Endothelial cell of umbilical vein (primary cell): ENCODE measurements at regions not wholly inside any gene's neighbourhood (a gene's known extent, or its start where the extent isn't known, plus 50 kb on each side); places are given as distances from the start of the nearest gene placed in this dataset.

Experiments used
- BruUV-seq: library from RNA; stranded (reverse); fragments of 400-500 nt; replicated peaks from 2 replicates; lab custom pipeline; 2021; lab: Mats Ljungman, UMichigan
- CTCF ChIA-PET: fragments of 300-600, 350-600 bp; sonication (Branson Sonifier 250); formaldehyde crosslinking; loops from one replicate; lab custom pipeline; 2021; ENCODE audit warnings: antibody characterized with exemption, inconsistent platforms; lab: Charles Lee
- POLR2A ChIA-PET: fragments of 300-600, 350-600 bp; sonication (Branson Sonifier 250); formaldehyde crosslinking; loops from one replicate; lab custom pipeline; 2021; ENCODE audit warnings: antibody characterized with exemption, inconsistent platforms; lab: Charles Lee
- DNase-seq: peaks from one replicate; pipeline ENCODE4 v3.0.0-alpha.2; 2011; ENCODE audit warnings: low read depth, low spot score
- FAIRE-seq: peaks from 2 replicates; lab custom pipeline; 2011; peaks lifted over from hg19 to GRCh38; lab: Jason Lieb, UNC
- H2AFZ ChIP-seq: 2 replicates; pipeline ENCODE4 v1.6.0; 2012; ENCODE audit warnings: low read depth, low read length, control low read depth, inconsistent platforms
- H3K27ac ChIP-seq: 2 replicates; pipeline ENCODE4 v1.5.1; 2011; ENCODE audit warnings: low read depth, mild to moderate bottlenecking, control low read depth, low read length, moderate library complexity; ENCODE audit not compliant: insufficient read depth
- H3K27me3 ChIP-seq, 2 experiments: 2 replicates each; pipeline versions ENCODE4 v1.6.0 to v1.6.1; 2011; ENCODE audit warnings: low read length in 2 of 2, mixed read lengths in 1 of 2; ENCODE audit not compliant: control insufficient read depth in 2 of 2, insufficient read depth in 2 of 2
- H3K36me3 ChIP-seq, 2 experiments: 2 replicates in 1 of 2; 3 replicates in 1 of 2; pipeline ENCODE4 v1.5.1; 2011; ENCODE audit warnings: low read length in 2 of 2, mild to moderate bottlenecking in 1 of 2, moderate library complexity in 1 of 2; ENCODE audit not compliant: control insufficient read depth in 2 of 2, insufficient read depth in 2 of 2; ENCODE audit errors: extremely low read depth in 1 of 2
- H3K4me1 ChIP-seq: 3 replicates; pipeline ENCODE4 v1.5.1; 2011; ENCODE audit warnings: mild to moderate bottlenecking, low read length; ENCODE audit not compliant: control insufficient read depth, insufficient read depth; ENCODE audit errors: extremely low read depth
- H3K4me2 ChIP-seq: 2 replicates; pipeline ENCODE4 v1.6.1; 2011; ENCODE audit warnings: low read length, control low read depth, mixed read lengths; ENCODE audit not compliant: insufficient read depth
- H3K4me3 ChIP-seq, 3 experiments: fragments of 200-600 bp in 1 of 3; sonication (generic), shearing (Covaris generic) in 1 of 3; replicated peaks in 1 of 3; 2 replicates each; pipeline ENCODE4 v1.5.1; 2011 to 2016; ENCODE audit warnings: control low read depth in 3 of 3, low read length in 3 of 3, mild to moderate bottlenecking in 2 of 3, inconsistent platforms in 1 of 3, low read depth in 1 of 3, moderate library complexity in 1 of 3; ENCODE audit not compliant: insufficient read depth in 1 of 3
- H3K79me2 ChIP-seq: 2 replicates; pipeline ENCODE4 v1.6.0; 2012; ENCODE audit warnings: low read length, inconsistent platforms; ENCODE audit not compliant: control insufficient read depth, insufficient read depth
- H3K9ac ChIP-seq: replicated peaks from 2 replicates; pipeline ENCODE3; 2011; ENCODE audit warnings: low read length, control low read depth; ENCODE audit not compliant: insufficient read depth; ENCODE audit errors: extremely low read depth
- H3K9me1 ChIP-seq: replicated peaks from 3 replicates; pipeline ENCODE4 v1.6.0; 2011; ENCODE audit warnings: mild to moderate bottlenecking, low read length; ENCODE audit not compliant: control insufficient read depth, insufficient read depth; ENCODE audit errors: extremely low read depth
- H3K9me3 ChIP-seq: replicated peaks from 2 replicates; pipeline ENCODE4 v1.5.1; 2012; ENCODE audit warnings: low read length, inconsistent platforms; ENCODE audit not compliant: control insufficient read depth, insufficient read depth
- H4K20me1 ChIP-seq: replicated peaks from 2 replicates; pipeline ENCODE3; 2011; ENCODE audit warnings: mild to moderate bottlenecking, low read length; ENCODE audit not compliant: control insufficient read depth, insufficient read depth; ENCODE audit errors: extremely low read depth
- CTCF ChIP-seq, 2 donors: IDR thresholded peaks; 1 replicate in 1 of 2; 2 replicates in 1 of 2; pipeline ENCODE4 v1.5.1; 2011; ENCODE audit warnings: low read length in 2 of 2, mild to moderate bottlenecking in 2 of 2, moderate library complexity in 2 of 2, control low read depth in 1 of 2, inconsistent platforms in 1 of 2, low read depth in 1 of 2; ENCODE audit not compliant: insufficient read depth in 1 of 2; ENCODE audit errors: extremely low read depth in 1 of 2
- EZH2 ChIP-seq: IDR thresholded peaks from 2 replicates; pipeline ENCODE4 v1.6.1; 2012; ENCODE audit warnings: borderline replicate concordance, low read depth, mild to moderate bottlenecking, moderate library complexity, low read length, inconsistent platforms; ENCODE audit not compliant: severe bottlenecking
- FOS ChIP-seq: IDR thresholded peaks from 2 replicates; pipeline ENCODE4 v1.6.1; 2011; ENCODE audit warnings: mild to moderate bottlenecking, low read length, moderate library complexity, borderline replicate concordance; ENCODE audit not compliant: insufficient read depth
- GATA2 ChIP-seq: IDR thresholded peaks from 2 replicates; pipeline ENCODE4 v1.7.0; 2011; ENCODE audit warnings: low read depth, mild to moderate bottlenecking, moderate library complexity, mixed read lengths, low read length; ENCODE audit not compliant: insufficient read length, insufficient read depth
- JUN ChIP-seq: IDR thresholded peaks from 2 replicates; pipeline ENCODE4 v1.6.1; 2011; ENCODE audit warnings: borderline replicate concordance, low read depth; ENCODE audit not compliant: insufficient read length, insufficient read depth
- MAX ChIP-seq: IDR thresholded peaks from 2 replicates; pipeline ENCODE4 v1.6.1; 2011; ENCODE audit not compliant: insufficient read depth, insufficient read length
- MYC ChIP-seq: IDR thresholded peaks from one replicate; pipeline ENCODE4 v1.6.1; 2011; ENCODE audit warnings: mild to moderate bottlenecking, low read depth, low read length
- POLR2A ChIP-seq: IDR thresholded peaks from 2 replicates; pipeline ENCODE4 v1.6.1; 2012; ENCODE audit warnings: low read depth, mild to moderate bottlenecking, control low read depth, low read length
- POLR2AphosphoS5 ChIP-seq: IDR thresholded peaks from 2 replicates; pipeline ENCODE4 v1.6.1; 2012; ENCODE audit warnings: low read depth, mild to moderate bottlenecking, control low read depth, low read length, moderate library complexity; ENCODE audit not compliant: insufficient read depth
- dilution Hi-C: fragments of 300-500 bp; cut with MboI; formaldehyde crosslinking; loops from one replicate; pipeline ENCODE4 v1.15.0; 2019; ENCODE audit warnings: low sequenced_read_pairs; ENCODE audit not compliant: extremely low pct_ligation_motif_present
- intact Hi-C: fragments of 100-400 bp; cut with micrococcal nuclease; formaldehyde crosslinking; loops from one replicate; pipeline ENCODE4 v1.10.0; 2022

DNA sequence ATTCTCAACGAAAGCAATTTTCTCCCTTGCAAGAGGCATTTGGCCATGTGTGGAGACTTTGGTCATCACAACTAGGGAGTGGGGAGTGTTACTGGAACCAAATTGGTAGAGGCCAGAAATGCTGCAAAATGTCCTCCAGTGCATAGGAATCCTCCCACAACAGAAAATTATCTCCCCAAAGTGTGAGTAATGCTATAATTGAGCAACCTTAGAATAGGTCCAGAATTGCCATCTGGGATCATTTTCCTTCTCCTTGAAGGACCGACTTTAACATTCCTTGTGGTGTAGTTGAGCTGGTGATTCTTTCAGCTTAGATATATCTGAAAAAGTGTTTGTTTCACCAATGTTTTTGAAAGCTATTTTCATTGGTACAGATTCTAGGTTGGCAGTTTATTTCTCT is 111.2 kb upstream of the SMIM21 start:
- intact Hi-C loops = no loop called here
- H3K9ac ChIP-seq = no peak overlapping the region
- BruUV-seq = no TSS peak
- no peak overlapping the region for H2AFZ ChIP-seq
- dilution Hi-C loops = no loop called here
- H3K36me3 ChIP-seq = no peaks in the 10 kb centered on the region
- ChIA-PET CTCF (no interaction called here), POLR2A (no interaction called here)
- no peak overlapping the region for H3K27ac ChIP-seq
- no peaks in the 10 kb centered on the region for H3K4me1 ChIP-seq
- no peak overlapping the region for H3K4me3 ChIP-seq
- no peaks in the 10 kb centered on the region for H3K9me1 ChIP-seq
- H3K9me3 ChIP-seq = no peaks in the 10 kb centered on the region
- TF ChIP-seq FOS (no peak), GATA2 (no peak), MAX (no peak), MYC (no peak), CTCF (IDR thresholded peaks at IDR 0.05; ENCODE audit: extremely low read depth in 1 of 2, insufficient read depth in 1 of 2, low read depth in 1 of 2, low read length in 2 of 2) (no peak), JUN (no peak), POLR2A (no peak), POLR2AphosphoS5 (no peak), EZH2 (no peak)
- no peaks in the 10 kb centered on the region for H3K27me3 ChIP-seq
- no peak for DNase-seq
- no peaks in the 10 kb centered on the region for H4K20me1 ChIP-seq
- no peaks in the 10 kb centered on the region for H3K79me2 ChIP-seq
- FAIRE-seq = no peak
- no peak overlapping the region for H3K4me2 ChIP-seq
